ACC112 (cell line): ENCODE measurements at regions not wholly inside any gene's neighbourhood (a gene's known extent, or its start where the extent isn't known, plus 50 kb on each side); places are given as distances from the start of the nearest gene placed in this dataset.

Experiments used
- H2AFZ ChIP-seq: fragments of 200-600 bp; sonication (generic); one replicate; pipeline ENCODE4 v1.6.0; 2017; ENCODE audit warnings: antibody characterized with exemption, low read length; ENCODE audit not compliant: unreplicated experiment
- H3K27ac ChIP-seq: fragments of 200-600 bp; sonication (generic); 2 replicates; pipeline ENCODE4 v1.5.1; 2014; ENCODE audit warnings: low read depth, mild to moderate bottlenecking, antibody characterized with exemption, low read length, moderate library complexity
- H3K27me3 ChIP-seq: fragments of 200-600 bp; sonication (generic); 2 replicates; pipeline ENCODE4 v1.6.1; 2014; ENCODE audit warnings: mild to moderate bottlenecking, antibody characterized with exemption, low read length, moderate library complexity, mixed read lengths; ENCODE audit not compliant: insufficient read depth
- H3K36me3 ChIP-seq: fragments of 200-600 bp; sonication (generic); 2 replicates; pipeline ENCODE4 v1.6.1; 2016; ENCODE audit warnings: mild to moderate bottlenecking, antibody characterized with exemption, low read length, moderate library complexity, mixed read lengths; ENCODE audit not compliant: insufficient read depth
- H3K4me1 ChIP-seq: fragments of 200-600 bp; sonication (generic); one replicate; pipeline ENCODE4 v1.6.1; 2016; ENCODE audit warnings: low read length, mixed read lengths; ENCODE audit not compliant: insufficient read depth, unreplicated experiment, control insufficient read depth
- H3K4me3 ChIP-seq: fragments of 200-600 bp; sonication (generic); 2 replicates; pipeline ENCODE4 v1.5.1; 2014; ENCODE audit warnings: mild to moderate bottlenecking, low read depth, low read length
- H3K79me2 ChIP-seq: fragments of 200-600 bp; sonication (generic); one replicate; pipeline ENCODE4 v1.6.0; 2016; ENCODE audit warnings: low read length; ENCODE audit not compliant: control insufficient read depth, unreplicated experiment, insufficient read depth

DNA sequence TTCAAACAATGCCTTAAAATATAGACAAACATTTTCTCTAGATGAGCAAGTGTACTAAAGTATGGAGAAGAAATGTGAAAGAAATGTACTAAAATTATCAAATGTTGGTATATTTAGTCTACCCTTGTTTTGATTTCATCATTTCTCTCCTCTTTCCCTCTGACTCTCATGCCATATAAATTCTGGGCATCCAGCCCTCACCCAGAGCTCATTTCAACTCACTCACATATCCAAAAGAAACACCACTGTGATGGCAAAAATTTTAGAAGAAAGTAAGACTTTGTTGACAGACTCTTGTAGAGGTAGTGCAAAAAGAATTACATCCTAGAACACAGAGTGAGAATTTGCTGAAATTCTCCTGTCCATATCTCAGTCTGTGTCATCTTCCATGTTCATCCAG lies 377.8 kb upstream of the SUCLG2 start:
- Histone ChIP-seq H3K4me3 (no peak overlapping the region), H3K27me3 (no peaks in the 10 kb centered on the region), H3K27ac (no peak overlapping the region), H3K4me1 (no peaks in the 10 kb centered on the region), H2AFZ (no peak overlapping the region), H3K79me2 (no peaks in the 10 kb centered on the region), H3K36me3 (no peaks in the 10 kb centered on the region)

DNA sequence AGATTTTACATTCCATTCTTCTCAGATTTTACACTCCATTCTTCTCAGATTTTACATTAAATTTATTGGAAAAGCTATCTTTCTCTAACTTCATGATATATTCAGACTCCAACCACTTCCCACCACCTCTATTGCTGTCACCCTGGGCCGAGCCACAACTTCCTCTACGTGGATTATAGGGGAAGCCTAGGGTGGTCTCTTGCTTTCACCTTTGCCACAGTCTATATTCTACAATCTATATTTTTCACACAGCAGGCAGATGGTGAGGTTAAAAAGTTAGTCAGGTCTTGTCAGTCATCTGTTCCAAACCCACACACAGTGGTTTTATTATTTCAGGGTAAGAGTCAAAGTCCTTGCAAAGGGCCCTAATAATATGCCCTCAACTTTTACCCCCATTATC lies 370.8 kb upstream of the SUCLG2 start:
- H3K4me3 ChIP-seq = no peak overlapping the region
- no peaks in the 10 kb centered on the region for H3K27me3 ChIP-seq
- no peak overlapping the region for H2AFZ ChIP-seq
- H3K36me3 ChIP-seq = no peaks in the 10 kb centered on the region
- H3K4me1 ChIP-seq = no peaks in the 10 kb centered on the region
- no peak overlapping the region for H3K27ac ChIP-seq
- no peaks in the 10 kb centered on the region for H3K79me2 ChIP-seq

DNA sequence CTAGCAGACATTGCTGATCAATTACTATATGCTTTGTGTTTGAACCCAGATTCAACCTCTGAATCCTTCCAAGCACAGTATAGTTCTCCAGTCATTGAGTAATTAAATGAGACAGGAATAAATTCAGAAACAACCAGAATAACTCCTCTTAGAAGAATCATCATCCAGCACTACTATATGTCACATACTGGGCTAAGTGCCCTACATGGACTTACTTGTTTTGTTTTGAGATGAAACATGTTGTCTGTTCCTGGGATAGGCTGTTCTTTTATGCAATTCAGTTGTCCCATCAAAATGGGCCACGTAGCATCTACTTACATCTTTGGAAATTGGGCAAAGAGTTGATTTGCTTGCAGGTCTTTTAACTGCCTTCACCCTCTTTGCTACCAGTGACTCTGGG lies 365.5 kb upstream of the SUCLG2 start:
- no peaks in the 10 kb centered on the region for H3K79me2 ChIP-seq
- no peaks in the 10 kb centered on the region for H3K4me1 ChIP-seq
- H3K27ac ChIP-seq = no peak overlapping the region

DNA sequence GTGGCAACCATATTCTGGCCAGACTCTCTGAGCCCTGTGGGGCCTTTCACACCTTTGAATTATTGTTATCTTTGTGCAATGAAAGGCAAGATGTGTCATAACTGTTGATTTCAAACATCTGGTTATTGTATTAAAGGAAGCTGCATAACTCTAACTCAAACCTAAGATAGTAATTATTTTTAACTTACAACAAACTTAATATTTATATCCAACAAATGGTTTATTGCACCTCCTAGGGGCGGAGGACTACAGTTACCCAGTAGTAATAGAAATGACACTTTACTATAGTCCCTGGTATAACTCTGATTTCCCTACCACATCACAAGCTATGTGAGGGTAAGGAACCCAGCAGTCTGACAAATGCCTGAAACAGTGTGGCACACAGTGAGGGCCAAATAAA lies 363.9 kb upstream of the SUCLG2 start:
- no peak overlapping the region for H2AFZ ChIP-seq

More for the DNA sequence above, 365.5 kb upstream of the SUCLG2 start:
- no peaks in the 10 kb centered on the region for H3K27me3 ChIP-seq
- no peak overlapping the region for H3K4me3 ChIP-seq
- H3K36me3 ChIP-seq = no peaks in the 10 kb centered on the region
- H2AFZ ChIP-seq = no peak overlapping the region

DNA sequence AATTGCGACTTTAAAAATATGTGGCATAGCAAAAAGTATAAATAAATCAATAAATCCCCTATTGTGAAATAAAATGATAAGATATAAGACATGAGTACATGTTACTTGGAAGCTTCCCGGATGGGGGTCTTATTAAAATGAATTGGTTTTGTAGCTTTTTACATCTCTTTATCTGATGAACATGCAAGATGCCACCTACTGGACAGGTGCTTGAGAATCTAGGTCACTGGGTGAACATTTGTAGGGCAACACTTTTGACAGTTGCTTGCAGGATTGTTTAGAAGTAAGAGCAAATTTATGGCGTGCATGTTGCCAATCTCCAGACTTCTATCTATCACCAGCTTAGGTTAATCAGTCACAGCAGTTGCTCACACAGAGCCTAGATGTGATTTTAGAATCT lies 362.7 kb upstream of the SUCLG2 start:
- Histone ChIP-seq H3K4me3 (no peak overlapping the region), H3K36me3 (no peaks in the 10 kb centered on the region), H3K27me3 (no peaks in the 10 kb centered on the region), H3K79me2 (no peaks in the 10 kb centered on the region), H2AFZ (no peak overlapping the region), H3K27ac (no peak overlapping the region), H3K4me1 (no peaks in the 10 kb centered on the region)

More for the DNA sequence above, 363.9 kb upstream of the SUCLG2 start:
- Histone ChIP-seq H3K4me1 (no peaks in the 10 kb centered on the region), H3K36me3 (no peaks in the 10 kb centered on the region), H3K27ac (no peak overlapping the region), H3K4me3 (no peak overlapping the region), H3K27me3 (no peaks in the 10 kb centered on the region), H3K79me2 (no peaks in the 10 kb centered on the region)

DNA sequence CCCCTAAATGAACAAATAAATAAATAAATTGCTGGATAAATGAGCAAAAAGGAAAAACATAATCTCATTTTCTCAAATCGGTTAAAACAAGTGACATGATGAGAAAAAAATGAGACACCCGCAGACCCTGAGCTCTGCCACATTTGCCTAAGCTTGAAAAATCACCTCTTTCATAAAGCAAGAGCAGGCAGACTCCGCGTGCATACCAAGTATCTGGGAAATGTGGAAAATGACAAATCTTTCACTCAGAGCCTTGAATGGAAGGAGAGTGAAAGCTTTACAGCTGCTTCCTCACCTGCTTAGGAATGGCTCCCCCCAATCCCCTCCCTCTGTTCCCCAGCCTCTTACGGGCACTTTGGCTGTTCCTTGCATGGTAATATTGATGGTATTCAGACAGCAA lies 355.5 kb upstream of the SUCLG2 start:
- Histone ChIP-seq H3K4me1 (no peaks in the 10 kb centered on the region), H3K36me3 (no peaks in the 10 kb centered on the region), H3K79me2 (no peaks in the 10 kb centered on the region), H3K27me3 (peaks cover 29% of the 10 kb centered on the region), H2AFZ (no peak overlapping the region), H3K4me3 (no peak overlapping the region), H3K27ac (no peak overlapping the region)

DNA sequence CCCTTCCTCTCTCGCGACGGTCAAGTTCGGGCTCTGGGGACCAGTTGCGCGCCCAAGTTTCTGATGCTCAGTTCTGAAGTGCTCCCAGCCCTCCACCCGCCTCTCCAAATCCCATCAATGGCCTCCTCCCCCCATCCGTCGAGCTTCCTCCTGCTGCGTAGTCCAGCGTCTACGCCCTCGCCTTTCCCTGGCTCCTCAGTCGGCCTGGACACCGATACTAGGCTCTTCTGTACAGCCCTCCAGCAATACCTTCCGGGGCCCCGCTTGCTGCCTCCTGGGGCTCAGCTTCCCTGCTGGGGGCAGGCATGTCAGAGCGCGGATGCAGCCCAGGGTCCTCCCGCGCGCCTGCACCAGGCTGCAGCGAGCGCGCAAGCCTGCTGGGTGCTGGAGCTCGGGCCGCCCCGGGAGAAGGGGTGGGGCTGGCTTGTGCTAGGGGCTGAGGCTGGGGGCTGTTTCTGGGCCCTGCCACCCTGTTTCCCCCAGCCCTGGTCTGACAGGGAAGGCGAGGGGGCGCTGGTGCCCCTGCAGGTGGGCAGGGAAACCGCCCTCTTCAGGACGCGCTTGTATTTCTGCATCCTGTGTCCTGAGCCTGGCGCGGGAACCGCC lies 353.3 kb upstream of the SUCLG2 start:
- peaks cover 33% of the 10 kb centered on the region for H3K27me3 ChIP-seq
- H3K36me3 ChIP-seq = no peaks in the 10 kb centered on the region
- no peak overlapping the region for H2AFZ ChIP-seq
- no peaks in the 10 kb centered on the region for H3K79me2 ChIP-seq
- 0 out of 2 replicates have a peak overlapping the region, but pooled peaks have one; percentile 8 for H3K4me3 ChIP-seq
- H3K4me1 ChIP-seq = no peaks in the 10 kb centered on the region
- H3K27ac ChIP-seq = no peak overlapping the region

DNA sequence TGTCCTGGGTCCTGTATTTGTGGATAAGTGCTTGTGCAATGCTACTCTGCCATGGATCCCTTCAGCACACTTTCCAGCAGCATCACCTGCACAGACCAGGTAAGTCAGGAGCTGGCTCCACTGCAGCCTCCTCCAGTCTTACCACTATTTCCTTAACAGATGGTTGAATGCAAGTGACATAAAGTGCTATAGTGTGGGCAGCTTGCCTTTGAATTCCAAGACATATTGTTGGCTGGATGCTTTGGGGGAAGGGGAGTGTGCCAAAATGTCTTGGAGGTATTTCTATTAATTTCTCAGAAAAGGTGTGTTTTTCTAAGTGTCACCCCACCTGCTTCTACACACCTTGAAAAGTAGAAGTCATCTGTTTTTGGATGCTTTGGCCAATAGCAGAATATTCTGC lies 352.2 kb upstream of the SUCLG2 start:
- H3K27me3 ChIP-seq = peaks cover 33% of the 10 kb centered on the region
- H2AFZ ChIP-seq = no peak overlapping the region
- no peak overlapping the region for H3K4me3 ChIP-seq
- H3K27ac ChIP-seq = no peak overlapping the region
- no peaks in the 10 kb centered on the region for H3K36me3 ChIP-seq
- no peaks in the 10 kb centered on the region for H3K79me2 ChIP-seq
- H3K4me1 ChIP-seq = no peaks in the 10 kb centered on the region

DNA sequence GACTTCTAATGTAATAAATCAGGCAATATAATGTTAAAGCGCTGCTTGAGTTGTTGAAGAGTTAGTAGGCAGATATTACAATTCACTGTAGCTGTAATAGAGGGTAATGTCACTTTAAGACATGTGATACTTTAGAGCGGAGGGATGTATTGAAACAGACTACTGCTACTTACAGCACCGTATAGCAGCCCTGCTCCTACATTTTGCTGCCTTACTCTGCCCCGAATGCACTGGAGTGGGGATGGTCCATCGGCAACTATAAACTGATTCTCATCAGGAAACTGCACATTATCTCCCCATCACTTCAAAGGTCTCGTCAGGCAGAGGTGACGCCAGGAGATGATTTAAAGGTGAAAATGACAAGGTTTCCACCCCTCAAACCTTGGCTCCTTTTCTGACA lies 349.7 kb upstream of the SUCLG2 start:
- no peaks in the 10 kb centered on the region for H3K36me3 ChIP-seq
- no peaks in the 10 kb centered on the region for H3K79me2 ChIP-seq
- H3K4me1 ChIP-seq = no peaks in the 10 kb centered on the region
- H3K27ac ChIP-seq = no peak overlapping the region
- H3K27me3 ChIP-seq = peaks cover 33% of the 10 kb centered on the region
- no peak overlapping the region for H2AFZ ChIP-seq
- H3K4me3 ChIP-seq = no peak overlapping the region

DNA sequence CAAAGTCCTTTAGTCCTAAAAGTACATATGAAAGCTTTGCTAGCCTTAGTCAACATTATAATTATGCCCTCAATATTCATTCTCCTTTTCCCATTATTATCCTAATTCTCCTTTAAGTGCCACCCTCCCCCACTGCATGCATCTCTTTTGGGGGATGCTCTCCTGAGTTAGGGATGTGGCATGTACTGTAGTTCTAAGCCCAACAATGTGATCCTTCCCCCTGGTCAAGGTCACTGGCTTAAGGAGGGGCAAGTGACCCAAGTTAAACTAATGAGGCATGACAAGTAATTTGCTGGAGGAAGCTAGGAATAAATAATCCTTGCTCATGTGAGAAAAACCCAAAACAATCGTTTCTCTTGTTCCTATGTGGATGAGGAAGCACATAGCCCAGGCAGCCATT lies 343.9 kb upstream of the SUCLG2 start:
- Histone ChIP-seq H3K27ac (no peak overlapping the region), H3K4me1 (no peaks in the 10 kb centered on the region), H3K4me3 (no peak overlapping the region), H3K79me2 (no peaks in the 10 kb centered on the region), H3K36me3 (no peaks in the 10 kb centered on the region), H3K27me3 (no peaks in the 10 kb centered on the region), H2AFZ (no peak overlapping the region)

DNA sequence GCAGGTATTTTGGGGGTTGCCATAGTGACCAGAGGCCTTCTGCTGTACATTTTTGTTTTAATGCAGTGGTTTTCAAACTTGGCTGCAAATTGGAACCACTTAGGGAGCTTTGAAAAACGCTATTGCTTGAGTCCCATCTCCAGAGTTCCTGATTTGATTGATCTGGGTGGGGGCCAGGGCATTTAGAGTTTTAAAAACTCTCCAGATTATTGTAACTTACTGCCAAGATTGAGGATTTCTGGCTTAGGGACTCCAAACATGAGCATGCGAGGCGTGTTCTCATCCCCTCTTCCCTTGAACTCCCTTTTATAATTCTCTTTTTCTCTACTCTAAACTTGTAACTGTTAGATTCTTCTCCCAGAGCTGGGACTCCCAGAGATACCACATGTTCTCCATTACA lies 340.8 kb upstream of the SUCLG2 start:
- Histone ChIP-seq H3K36me3 (no peaks in the 10 kb centered on the region), H3K4me3 (no peak overlapping the region), H3K27me3 (no peaks in the 10 kb centered on the region), H3K27ac (no peak overlapping the region), H3K4me1 (no peaks in the 10 kb centered on the region), H2AFZ (no peak overlapping the region), H3K79me2 (no peaks in the 10 kb centered on the region)
